Occipital lobe (tissue), 1 donor: ENCODE measurements at regions not wholly inside any gene's neighbourhood (a gene's known extent, or its start where the extent isn't known, plus 50 kb on each side); places are given as distances from the start of the nearest gene placed in this dataset. TPM values are rescaled to one million over a fixed set of nuclear protein-coding genes. Genes with fewer than 3 reads are reported as not detected.

ENCODE experiments used
- small RNA-seq: library from RNA; depleted of rRNA; stranded (forward); fragments of <200 nt; gene quantifications from one replicate; pipeline ENCODE3, GENCODE V24; 2014

Small RNA genes lying in the stretch of these regions (small RNA-seq; reads per million reads assigned to genes)
- gene AL008629.1: not detected
- not detected for gene HDGFP1
- not detected for gene MCRIP2P1
- gene RNA5SP514: not detected
